Aorta (tissue), 5 donors: ENCODE measurements at regions not wholly inside any gene's neighbourhood (a gene's known extent, or its start where the extent isn't known, plus 50 kb on each side); places are given as distances from the start of the nearest gene placed in this dataset.

Experiments used
- ATAC-seq: fragments of 200-7000 bp; cut with Tn5 transposase; one replicate; pipeline ENCODE4 v1.9.1; 2022; ENCODE audit warnings: moderate library complexity; ENCODE audit not compliant: low FRiP score
- DNase-seq, 2 donors: peaks; one replicate each; pipeline ENCODE4 v3.0.0-alpha.2; 2020
- H3K27ac ChIP-seq, 2 donors: one replicate each; pipeline ENCODE4 v1.5.1; 2013; ENCODE audit warnings: low read length in 2 of 2, mild to moderate bottlenecking in 2 of 2, moderate library complexity in 2 of 2, control low read depth in 1 of 2, inconsistent platforms in 1 of 2, low read depth in 1 of 2
- H3K27me3 ChIP-seq, 2 donors: one replicate each; pipeline ENCODE4 v1.6.1; 2013; ENCODE audit warnings: control low read depth in 1 of 2, low read length in 1 of 2, mild to moderate bottlenecking in 1 of 2, moderate library complexity in 1 of 2; ENCODE audit not compliant: insufficient read depth in 2 of 2, control insufficient read depth in 1 of 2
- H3K36me3 ChIP-seq, 2 donors: one replicate each; pipeline ENCODE4 v1.6.1; 2013; ENCODE audit warnings: control low read depth in 1 of 2, low read length in 1 of 2, mild to moderate bottlenecking in 1 of 2; ENCODE audit not compliant: insufficient read depth in 2 of 2, control insufficient read depth in 1 of 2
- H3K4me1 ChIP-seq, 2 donors: one replicate each; pipeline ENCODE4 v1.6.1; 2013; ENCODE audit warnings: low read length in 2 of 2, control low read depth in 1 of 2, mild to moderate bottlenecking in 1 of 2, moderate library complexity in 1 of 2; ENCODE audit not compliant: insufficient read depth in 2 of 2, control insufficient read depth in 1 of 2
- H3K4me3 ChIP-seq, 2 donors: one replicate each; pipeline ENCODE4 v1.5.1; 2013; ENCODE audit warnings: low read length in 2 of 2, control low read depth in 1 of 2, mild to moderate bottlenecking in 1 of 2
- H3K9me3 ChIP-seq: one replicate; pipeline ENCODE4 v1.6.1; 2013; ENCODE audit warnings: mild to moderate bottlenecking, low read length; ENCODE audit not compliant: control insufficient read depth
- WGBS, 2 donors: extraction: QIAGEN DNeasy Blood & Tissue Kit; methylation state at CpG; one replicate each; pipeline ENCODE4 v1.1.7; 2013; 5-methylcytosine and 5-hydroxymethylcytosine counted together
- intact Hi-C, 2 donors: fragments of 100-400 bp; cut with DNase I; formaldehyde crosslinking; loops; one replicate each; pipeline versions ENCODE4 v1.14.2 to v1.15.0; 2022
- donor health status: healthy with polysubstance abuse.
- donor health status: Bipolar disorder and iron deficiency.
- donor health status: DM: no; HTN: no; CAD: no.
- donor health status: DM: no; HTN: no; CAD: no.
- donor health status: DM: yes; HTN: yes; CAD: no.

DNA sequence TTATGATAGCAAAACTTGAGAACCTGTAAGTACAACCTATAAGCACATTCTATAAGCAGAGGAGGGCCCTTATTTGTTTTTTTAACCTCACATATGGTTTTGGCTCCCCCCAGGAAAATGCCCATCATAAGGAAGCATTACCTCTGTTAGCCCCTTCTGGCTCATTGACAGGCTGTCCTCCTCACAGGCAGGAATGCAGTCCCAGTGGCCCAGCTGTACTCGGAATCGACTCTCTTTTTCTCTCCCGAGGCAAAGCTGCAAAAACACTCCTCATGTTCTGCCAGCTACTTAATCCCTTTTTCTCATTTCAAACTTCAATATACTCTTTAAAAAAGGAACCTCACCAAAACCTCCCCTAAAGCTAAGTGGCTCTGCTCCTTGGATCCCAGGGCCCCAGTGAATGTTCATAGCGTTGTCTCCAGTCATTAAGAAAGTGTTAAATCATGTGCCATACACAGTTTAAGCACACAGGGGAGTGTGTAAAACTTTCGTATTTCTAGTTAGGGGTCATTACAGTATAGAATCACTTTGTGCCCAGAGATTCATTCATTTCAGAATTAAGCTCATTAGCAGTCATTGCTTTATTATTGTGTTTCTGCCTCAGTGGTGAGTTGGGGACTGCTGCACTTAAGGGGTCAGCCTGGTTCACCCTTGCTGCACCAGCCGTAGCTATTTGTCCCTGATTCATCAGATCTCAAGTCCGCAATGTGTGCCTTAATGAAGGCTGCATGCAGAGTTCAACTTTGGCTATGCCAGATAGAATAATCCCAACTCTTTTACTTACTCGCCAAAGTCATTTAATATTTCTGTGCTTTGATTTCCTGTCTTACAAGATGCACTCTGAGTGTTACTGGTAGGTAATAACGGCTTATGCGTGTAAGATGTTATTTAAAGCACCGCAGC lies 57.6 kb downstream of the JRKL start:
- Histone ChIP-seq H3K4me1 (no peaks in the 10 kb centered on the region), H3K27me3 (no peaks in the 10 kb centered on the region), H3K36me3 (no peaks in the 10 kb centered on the region), H3K27ac (no peak overlapping the region), H3K4me3 (no peak overlapping the region), H3K9me3 (no peaks in the 10 kb centered on the region)
- 60 to 61% methylated on average over 11 of the region's 11 CpGs for WGBS, 2 donors
- intact Hi-C loops, result no loop called here
- no peak for ATAC-seq
- DNase-seq, result no peak

DNA sequence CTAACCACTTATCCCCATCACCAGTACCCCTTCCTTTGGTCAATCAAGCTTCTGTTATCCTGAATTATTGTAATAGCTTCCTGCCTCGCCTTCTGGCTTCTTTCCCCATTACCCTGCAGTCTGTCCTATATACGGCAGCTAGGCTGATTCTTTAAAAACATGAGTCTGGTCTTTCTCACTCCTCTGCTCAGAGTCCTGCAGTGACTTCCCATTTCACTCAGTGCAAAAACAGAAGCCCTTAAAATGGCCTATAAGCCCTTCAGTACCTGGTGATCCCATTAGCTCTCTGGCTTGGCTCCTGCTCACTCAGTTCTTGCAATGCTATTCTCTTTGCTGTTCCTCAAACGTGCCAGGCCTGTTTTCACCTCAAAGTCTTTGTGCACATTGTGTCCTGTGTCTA lies 58.4 kb downstream of the JRKL start:
- ATAC-seq (no peak), DNase-seq (no peak)
- H3K4me1 ChIP-seq, result no peaks in the 10 kb centered on the region
- no peaks in the 10 kb centered on the region for H3K27me3 ChIP-seq
- H3K9me3 ChIP-seq, result no peaks in the 10 kb centered on the region
- no peak overlapping the region for H3K4me3 ChIP-seq
- no peaks in the 10 kb centered on the region for H3K36me3 ChIP-seq
- no peak overlapping the region for H3K27ac ChIP-seq
- intact Hi-C loops, result no loop called here
- WGBS, 2 donors, result 80 to 84% methylated on average over 3 of the region's 3 CpGs

- no peak overlapping the region for H3K27ac ChIP-seq
- intact Hi-C loops, result no loop called here
- peaks cover 1% of the 10 kb centered on the region for H3K9me3 ChIP-seq
- no peaks in the 10 kb centered on the region for H3K36me3 ChIP-seq
- H3K4me3 ChIP-seq, result no peak overlapping the region
- ATAC-seq (no peak), DNase-seq (no peak)
- no peaks in the 10 kb centered on the region for H3K4me1 ChIP-seq
- H3K27me3 ChIP-seq, result peaks cover 0 to 3% of the 10 kb centered on the region in 2 donors
These were observed 66.3 kb downstream of the JRKL start for GRCh38 chr11:96456111-96456510.

DNA sequence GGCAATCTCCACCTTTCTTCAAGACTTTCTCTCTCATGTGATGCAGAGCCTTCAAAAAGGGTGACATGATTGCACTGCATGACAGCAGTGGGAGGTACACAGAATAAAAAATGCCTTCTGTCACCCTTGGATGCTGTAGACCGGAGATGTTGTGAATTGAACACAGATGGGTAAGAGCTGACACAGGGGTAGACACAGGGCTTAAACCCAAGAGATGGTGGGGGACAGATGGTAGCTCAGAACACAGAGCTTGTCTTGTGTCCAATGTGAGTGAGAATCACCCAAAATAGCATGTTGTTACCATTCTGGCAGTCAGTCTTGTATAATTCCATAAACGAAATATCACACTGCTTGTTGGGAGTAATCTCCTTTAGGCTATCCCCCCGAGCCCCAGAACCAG lies 69.9 kb downstream of the JRKL start:
- intact Hi-C loops, result no loop called here
- ATAC-seq, result no peak
- peaks cover 0 to 3% of the 10 kb centered on the region in 2 donors for H3K27me3 ChIP-seq

DNA sequence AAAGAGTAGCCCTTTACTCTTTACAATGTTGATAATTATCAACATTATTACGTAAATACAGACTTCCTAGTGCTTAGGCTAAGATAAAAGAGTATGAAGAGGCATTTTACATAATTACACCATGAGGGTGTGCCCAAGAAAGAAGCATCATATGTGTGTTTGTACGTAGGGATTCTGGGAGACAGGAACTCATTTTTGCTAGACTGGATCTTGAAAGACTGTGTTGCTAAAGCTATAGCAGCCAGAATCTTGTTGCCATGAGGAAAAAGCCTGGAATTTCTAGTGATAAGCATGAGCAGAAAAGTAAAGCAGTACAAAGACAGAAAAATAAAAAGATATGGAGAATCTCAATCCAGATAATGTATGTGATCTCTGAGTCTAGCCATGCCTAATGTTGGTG lies 72.1 kb downstream of the JRKL start:
- Histone ChIP-seq H3K9me3 (peaks cover 1% of the 10 kb centered on the region), H3K27ac (no peak overlapping the region), H3K27me3 (peaks cover 0 to 1% of the 10 kb centered on the region in 2 donors), H3K4me3 (no peak overlapping the region), H3K4me1 (no peaks in the 10 kb centered on the region), H3K36me3 (no peaks in the 10 kb centered on the region)
- intact Hi-C loops, result no loop called here
- DNase-seq, result no peak
- 44 to 49% methylated on average over 2 of the region's 2 CpGs for WGBS, 2 donors
- ATAC-seq, result no peak

More for the DNA sequence above, 69.9 kb downstream of the JRKL start:
- peaks cover 1% of the 10 kb centered on the region for H3K9me3 ChIP-seq
- no peaks in the 10 kb centered on the region for H3K4me1 ChIP-seq
- WGBS, 2 donors, result 76 to 82% methylated on average over 3 of the region's 3 CpGs
- no peaks in the 10 kb centered on the region for H3K36me3 ChIP-seq
- no peak for DNase-seq
- H3K27ac ChIP-seq, result no peak overlapping the region
- H3K4me3 ChIP-seq, result no peak overlapping the region

DNA sequence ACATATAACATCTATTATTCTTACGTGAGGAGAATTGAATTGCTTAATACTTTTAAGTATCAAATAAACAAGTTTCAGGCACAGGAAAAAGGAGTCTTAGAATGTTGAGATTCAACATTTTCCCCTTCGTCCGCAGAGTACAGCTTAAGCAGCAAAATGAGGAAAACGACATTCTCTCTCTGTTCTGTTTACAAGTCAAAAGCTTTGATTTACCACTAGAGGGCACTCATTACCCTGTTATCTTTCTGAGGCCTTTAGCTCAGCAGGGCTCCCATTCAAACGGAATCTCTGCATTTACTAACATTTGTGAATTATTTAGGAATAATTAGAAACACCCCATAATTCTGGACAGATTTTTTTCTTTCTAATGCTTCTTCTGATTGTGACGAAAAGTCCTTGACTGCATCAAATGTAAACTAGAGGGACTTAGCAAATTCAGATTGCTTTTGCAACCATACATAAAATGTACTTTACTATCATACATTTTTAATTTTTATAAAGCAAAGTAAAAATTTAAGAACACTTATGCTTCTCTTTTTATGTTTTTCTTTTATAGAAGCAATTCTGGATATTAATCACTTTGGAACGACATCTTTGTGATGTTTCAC lies 75.0 kb downstream of the JRKL start:
- H3K4me3 ChIP-seq, result no peak overlapping the region
- ATAC-seq (peak; percentile 88), DNase-seq (no peak)
- H3K27ac ChIP-seq, result no peak overlapping the region
- no peaks in the 10 kb centered on the region for H3K4me1 ChIP-seq
- H3K36me3 ChIP-seq, result no peaks in the 10 kb centered on the region
- WGBS, 2 donors, result 14% methylated on average over 7 of the region's 7 CpGs
- no peaks in the 10 kb centered on the region for H3K9me3 ChIP-seq
- intact Hi-C loops, result no loop called here
- peaks cover 0 to under 1% of the 10 kb centered on the region in 2 donors for H3K27me3 ChIP-seq

DNA sequence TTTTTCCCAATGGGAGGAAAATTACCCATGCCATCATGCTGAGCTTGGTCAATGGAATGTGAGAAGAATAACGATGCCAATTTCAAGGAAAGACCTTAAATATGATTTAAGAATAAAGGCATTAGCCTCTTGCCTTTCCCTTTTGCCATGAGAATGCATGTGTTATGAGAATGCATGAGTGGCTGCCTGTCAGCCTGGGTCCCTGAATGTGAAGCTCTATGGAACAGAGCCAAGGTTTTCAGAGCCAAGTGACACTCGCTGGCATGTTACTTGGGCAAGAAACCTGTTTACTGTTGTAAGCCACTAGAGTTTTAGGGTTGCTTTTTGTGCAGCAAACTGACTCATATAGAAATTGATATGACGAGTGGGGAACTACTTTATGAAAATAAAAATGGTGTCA lies 75.7 kb downstream of the JRKL start:
- Histone ChIP-seq H3K27ac (no peak overlapping the region), H3K9me3 (no peaks in the 10 kb centered on the region), H3K4me3 (no peak overlapping the region), H3K4me1 (no peaks in the 10 kb centered on the region), H3K36me3 (no peaks in the 10 kb centered on the region), H3K27me3 (no peaks in the 10 kb centered on the region)
- intact Hi-C loops, result no loop called here
- no peak for ATAC-seq
- DNase-seq, result no peak
- 29 to 30% methylated on average over 3 of the region's 3 CpGs for WGBS, 2 donors

DNA sequence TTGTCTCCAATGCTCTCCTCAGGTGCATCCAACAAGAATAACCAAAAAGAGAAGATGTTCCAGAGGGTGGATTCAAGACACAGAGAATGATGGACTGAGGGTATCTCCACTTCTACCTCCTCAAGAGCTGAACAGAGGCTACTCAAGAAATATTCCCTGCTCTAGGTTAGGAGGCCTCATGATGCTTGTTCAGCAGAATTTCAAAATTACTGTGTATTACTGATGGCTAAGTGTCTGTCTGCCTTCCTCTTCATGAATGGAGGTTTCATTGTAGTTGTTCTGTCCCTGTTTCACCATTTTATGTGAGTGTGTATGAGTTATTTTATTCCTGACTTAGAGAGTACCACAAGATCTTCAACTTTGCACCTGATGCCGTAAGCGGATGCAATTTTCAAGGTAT lies 76.8 kb downstream of the JRKL start:
- H3K9me3 ChIP-seq, result no peaks in the 10 kb centered on the region
- no peaks in the 10 kb centered on the region for H3K4me1 ChIP-seq
- DNase-seq, result no peak
- H3K27ac ChIP-seq, result no peak overlapping the region
- intact Hi-C loops, result no loop called here
- H3K4me3 ChIP-seq, result no peak overlapping the region
- no peaks in the 10 kb centered on the region for H3K27me3 ChIP-seq
- no peaks in the 10 kb centered on the region for H3K36me3 ChIP-seq
- WGBS, 2 donors, result 97 to 98% methylated on average over 2 of the region's 2 CpGs
- ATAC-seq, result no peak

DNA sequence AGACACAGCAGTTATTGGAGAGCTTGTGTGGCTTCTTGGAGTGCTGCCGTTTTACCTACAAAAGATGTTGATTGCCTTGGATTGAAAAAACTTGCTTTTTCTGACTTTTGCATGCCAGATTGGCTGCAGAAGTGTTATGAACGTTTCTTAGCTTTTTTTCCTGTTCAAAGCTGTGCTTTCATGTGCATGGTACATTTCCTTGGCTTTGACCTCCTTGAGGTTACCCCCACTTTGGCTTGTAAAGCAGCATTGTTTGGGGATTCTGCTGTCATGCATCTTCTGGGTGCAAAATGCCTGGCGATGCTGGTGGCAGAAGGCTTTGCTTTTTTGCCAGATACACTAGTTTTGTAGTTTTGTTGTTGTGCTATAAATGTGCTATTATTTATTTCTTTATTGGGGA lies 80.0 kb downstream of the JRKL start:
- WGBS, 2 donors, result 55 to 68% methylated on average over 3 of the region's 3 CpGs
- no peak for ATAC-seq

More for the DNA sequence above, 80.0 kb downstream of the JRKL start:
- no peak for DNase-seq
- Histone ChIP-seq H3K4me1 (no peaks in the 10 kb centered on the region), H3K27ac (no peak overlapping the region), H3K4me3 (no peak overlapping the region), H3K9me3 (peaks cover 2% of the 10 kb centered on the region), H3K36me3 (no peaks in the 10 kb centered on the region), H3K27me3 (no peaks in the 10 kb centered on the region)
- intact Hi-C loops, result no loop called here
